ENCODE measurements at regions not wholly inside any gene's neighbourhood (a gene's known extent, or its start where the extent isn't known, plus 50 kb on each side); places are given as distances from the start of the nearest gene placed in this dataset.

DNA sequence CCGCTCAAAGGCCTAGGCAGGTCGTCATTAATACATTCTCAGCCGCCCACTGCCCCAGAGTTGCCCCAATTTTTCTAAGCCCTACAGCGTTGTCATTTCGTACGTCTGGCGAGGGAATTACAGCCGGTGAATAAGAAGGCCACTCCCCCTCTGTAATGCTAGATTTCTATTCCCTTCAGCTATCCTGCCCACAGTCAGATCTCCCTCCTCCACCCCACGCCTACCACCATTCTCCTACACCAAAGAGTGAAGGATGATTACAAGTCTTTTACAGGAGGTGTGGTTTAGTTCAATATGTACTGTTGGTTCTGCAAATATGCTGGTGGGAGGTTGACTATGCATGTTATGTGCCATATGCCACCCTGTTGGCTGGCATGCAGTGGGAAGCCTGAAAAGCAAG is 83.7 kb upstream of the SMIM15 start:
- TF ChIP-seq, protein P1, sequence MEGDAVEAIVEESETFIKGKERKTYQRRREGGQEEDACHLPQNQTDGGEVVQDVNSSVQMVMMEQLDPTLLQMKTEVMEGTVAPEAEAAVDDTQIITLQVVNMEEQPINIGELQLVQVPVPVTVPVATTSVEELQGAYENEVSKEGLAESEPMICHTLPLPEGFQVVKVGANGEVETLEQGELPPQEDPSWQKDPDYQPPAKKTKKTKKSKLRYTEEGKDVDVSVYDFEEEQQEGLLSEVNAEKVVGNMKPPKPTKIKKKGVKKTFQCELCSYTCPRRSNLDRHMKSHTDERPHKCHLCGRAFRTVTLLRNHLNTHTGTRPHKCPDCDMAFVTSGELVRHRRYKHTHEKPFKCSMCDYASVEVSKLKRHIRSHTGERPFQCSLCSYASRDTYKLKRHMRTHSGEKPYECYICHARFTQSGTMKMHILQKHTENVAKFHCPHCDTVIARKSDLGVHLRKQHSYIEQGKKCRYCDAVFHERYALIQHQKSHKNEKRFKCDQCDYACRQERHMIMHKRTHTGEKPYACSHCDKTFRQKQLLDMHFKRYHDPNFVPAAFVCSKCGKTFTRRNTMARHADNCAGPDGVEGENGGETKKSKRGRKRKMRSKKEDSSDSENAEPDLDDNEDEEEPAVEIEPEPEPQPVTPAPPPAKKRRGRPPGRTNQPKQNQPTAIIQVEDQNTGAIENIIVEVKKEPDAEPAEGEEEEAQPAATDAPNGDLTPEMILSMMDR (conservative IDR thresholded peaks at IDR 0.05) = no peak
- TF ChIP-seq EZH2 (IDR thresholded peaks at IDR 0.05; ENCODE audit: low read depth) = no peak
